ENCODE measurements at regions not wholly inside any gene's neighbourhood (a gene's known extent, or its start where the extent isn't known, plus 50 kb on each side); places are given as distances from the start of the nearest gene placed in this dataset.

DNA sequence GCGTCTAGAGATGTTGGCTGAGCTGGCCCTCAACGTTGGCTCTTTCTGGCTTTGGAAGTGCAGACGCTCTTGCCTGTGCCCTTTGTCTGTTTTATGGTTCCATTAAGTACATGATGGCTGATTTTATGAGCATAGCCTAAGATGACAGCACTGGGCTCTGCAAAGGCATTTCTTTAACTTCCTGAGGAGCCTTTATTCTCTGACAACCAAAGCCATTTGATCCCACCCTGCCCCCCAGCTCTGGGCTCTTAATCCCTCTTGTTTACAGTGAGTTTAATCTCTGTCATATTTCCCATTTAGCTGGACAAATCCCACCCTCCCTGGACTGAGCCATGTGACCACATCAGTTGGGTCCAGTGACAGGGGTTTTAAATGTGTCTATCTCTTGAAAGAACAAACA lies 195.9 kb downstream of the ACKR3 start:
- no peak overlapping the region for H4K91ac ChIP-seq (replicated peaks; ENCODE audit: insufficient read length, low read length)
- no peak overlapping the region for H2BK120ac ChIP-seq (replicated peaks; ENCODE audit: low read depth, low read length)
- ChIA-PET POLR2A (ENCODE audit: partially characterized antibody) (no interaction called here), CTCF (ENCODE audit: partially characterized antibody) (interaction anchor here (1.2 kb wide), 1 partner anchor 9 kb away, joined by 3 read pairs; no protein-coding TSS in a partner anchor)
- no peak overlapping the region for H3K14ac ChIP-seq (ENCODE audit: insufficient read length)
- H3K56ac ChIP-seq (replicated peaks; ENCODE audit: insufficient read length, low read depth, low read length): no peak overlapping the region
- H4K5ac ChIP-seq (ENCODE audit: insufficient read length, low read depth, low read length): no peak overlapping the region
- peaks cover 0 to 8% of the 10 kb centered on the region in 2 experiments; a peak in 1 of 4 replicates for H3K9me3 ChIP-seq (ENCODE audit: insufficient read depth in 2 of 2, low read depth in 1 of 2, low read length in 1 of 2)
- no peak overlapping the region for H3K4me3 ChIP-seq (ENCODE audit: extremely low read depth in 1 of 4, insufficient read depth in 2 of 4, low read depth in 3 of 4, low read length in 4 of 4)
- no peaks in the 10 kb centered on the region for H4K20me1 ChIP-seq (replicated peaks in 1 of 2; ENCODE audit: control insufficient read depth in 1 of 2, insufficient read depth in 2 of 2, low read length in 2 of 2)
- H2BK5ac ChIP-seq (ENCODE audit: low read depth, low read length): no peak overlapping the region
- H3K36me3 ChIP-seq (ENCODE audit: control insufficient read depth in 2 of 4, insufficient read depth in 4 of 4, low read length in 3 of 4): no peaks in the 10 kb centered on the region
- no peaks in the 10 kb centered on the region for H3K79me1 ChIP-seq (ENCODE audit: low read depth, low read length)
- H2BK15ac ChIP-seq (ENCODE audit: low read length): no peak overlapping the region
- DNase-seq (ENCODE audit: low read depth in 1 of 2, low spot score in 2 of 2): no peak
- H3K27ac ChIP-seq (ENCODE audit: low read depth, low read length): no peak overlapping the region
- no peaks in the 10 kb centered on the region for H3K4me1 ChIP-seq (replicated peaks in 1 of 4; ENCODE audit: control insufficient read depth in 3 of 4, insufficient read depth in 4 of 4, low read length in 3 of 4)
- H2AFZ ChIP-seq (ENCODE audit: low read length): no peak overlapping the region
- no peak overlapping the region for H3K4me2 ChIP-seq (ENCODE audit: insufficient read depth in 1 of 2, low read depth in 2 of 2, low read length in 2 of 2)
- H4K8ac ChIP-seq (ENCODE audit: extremely low read depth, insufficient read depth, low read length): no peak overlapping the region
- FAIRE-seq: no peak
- 84% methylated on average over 3 of the region's 3 CpGs; no CpG with 5 or more reads in 1 of the 2 experiments for WGBS, 2 experiments (ENCODE audit: extremely low coverage in 1 of 2, insufficient coverage in 1 of 2, insufficient read length in 1 of 2, insufficient replicate concordance in 2 of 2, low coverage in 1 of 2, low lambda C conversion rate in 2 of 2, missing lambda C conversion rate in 1 of 2)
- H3K4ac ChIP-seq (replicated peaks; ENCODE audit: insufficient read length, low read depth, low read length): no peak overlapping the region
- H3K18ac ChIP-seq (ENCODE audit: extremely low read depth, low read length): no peak overlapping the region
- no peak overlapping the region for H2BK12ac ChIP-seq (ENCODE audit: low read depth, low read length)
- H3K79me2 ChIP-seq (ENCODE audit: control insufficient read depth in 1 of 2, insufficient read depth in 2 of 2, low read length in 2 of 2): no peaks in the 10 kb centered on the region
- no peak overlapping the region for H3K9ac ChIP-seq (replicated peaks in 1 of 4; ENCODE audit: extremely low read depth in 1 of 4, low read depth in 3 of 4, low read length in 3 of 4)
- no peak overlapping the region for H2BK20ac ChIP-seq (ENCODE audit: low read length)
- no peak overlapping the region for H2AK5ac ChIP-seq (ENCODE audit: low read depth, low read length)
- no peaks in the 10 kb centered on the region for H3K27me3 ChIP-seq (replicated peaks in 1 of 4; ENCODE audit: control insufficient read depth in 3 of 4, extremely low read depth in 1 of 4, insufficient read depth in 3 of 4, low read length in 3 of 4)
- no peaks in the 10 kb centered on the region; the same call in 1 of the 2 replicates for H3K23me2 ChIP-seq (ENCODE audit: low read depth, low read length)
- H3K23ac ChIP-seq (ENCODE audit: insufficient read length): no peak overlapping the region
- TF ChIP-seq TAF7 (optimal IDR thresholded peaks at IDR 0.05; ENCODE audit: borderline replicate concordance, low read depth, low read length) (no peak), ASH2L (IDR thresholded peaks at IDR 0.05; ENCODE audit: low read length) (no peak), SRF (IDR thresholded peaks at IDR 0.05; ENCODE audit: low read depth, low read length) (no peak)

Data from H1 (cell line).